Astrocyte (in vitro differentiated cells and primary cell): ENCODE measurements at regions not wholly inside any gene's neighbourhood (a gene's known extent, or its start where the extent isn't known, plus 50 kb on each side); places are given as distances from the start of the nearest gene placed in this dataset.
"Not testable (repeated sequence)": the region's sequence is repeated elsewhere in the genome, so short reads cannot be mapped to it uniquely, and the experiment has no call there.

Experiments
- EZH2 ChIP-seq: IDR thresholded peaks from 2 replicates; pipeline ENCODE4 v1.6.1; 2012; ENCODE audit warnings: mild to moderate bottlenecking, low read length, inconsistent platforms; ENCODE audit not compliant: insufficient read depth
- TF ChIP-seq, protein P1 (sequence below): IDR thresholded peaks from 2 replicates; pipeline ENCODE4 v1.5.1; 2011; ENCODE audit warnings: low read depth, mild to moderate bottlenecking, inconsistent platforms, low read length, moderate library complexity; ENCODE audit not compliant: insufficient read depth

DNA sequence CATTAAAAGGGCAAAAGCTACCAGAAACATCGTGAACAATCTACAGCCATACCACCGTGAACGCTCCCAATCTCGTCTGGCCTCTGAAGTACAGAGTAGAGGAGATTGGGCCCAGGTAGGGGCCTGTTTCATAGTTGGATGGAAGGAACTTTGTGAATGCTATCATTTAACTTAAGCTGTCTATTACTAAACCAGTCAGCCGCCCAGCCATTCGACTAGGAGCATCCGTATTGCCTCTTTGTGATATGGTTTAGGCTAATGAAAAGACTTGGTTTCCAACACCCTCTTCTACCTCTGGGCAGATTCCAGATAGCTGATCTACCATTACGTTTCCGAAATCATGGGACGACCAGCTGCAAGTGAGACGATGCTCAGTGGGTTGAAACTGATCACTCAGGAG, 54.0 kb upstream of the TBL1X start:
- TF ChIP-seq, protein P1, sequence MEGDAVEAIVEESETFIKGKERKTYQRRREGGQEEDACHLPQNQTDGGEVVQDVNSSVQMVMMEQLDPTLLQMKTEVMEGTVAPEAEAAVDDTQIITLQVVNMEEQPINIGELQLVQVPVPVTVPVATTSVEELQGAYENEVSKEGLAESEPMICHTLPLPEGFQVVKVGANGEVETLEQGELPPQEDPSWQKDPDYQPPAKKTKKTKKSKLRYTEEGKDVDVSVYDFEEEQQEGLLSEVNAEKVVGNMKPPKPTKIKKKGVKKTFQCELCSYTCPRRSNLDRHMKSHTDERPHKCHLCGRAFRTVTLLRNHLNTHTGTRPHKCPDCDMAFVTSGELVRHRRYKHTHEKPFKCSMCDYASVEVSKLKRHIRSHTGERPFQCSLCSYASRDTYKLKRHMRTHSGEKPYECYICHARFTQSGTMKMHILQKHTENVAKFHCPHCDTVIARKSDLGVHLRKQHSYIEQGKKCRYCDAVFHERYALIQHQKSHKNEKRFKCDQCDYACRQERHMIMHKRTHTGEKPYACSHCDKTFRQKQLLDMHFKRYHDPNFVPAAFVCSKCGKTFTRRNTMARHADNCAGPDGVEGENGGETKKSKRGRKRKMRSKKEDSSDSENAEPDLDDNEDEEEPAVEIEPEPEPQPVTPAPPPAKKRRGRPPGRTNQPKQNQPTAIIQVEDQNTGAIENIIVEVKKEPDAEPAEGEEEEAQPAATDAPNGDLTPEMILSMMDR, result not testable (repeated sequence)
- not testable (repeated sequence) for TF ChIP-seq EZH2
